Bronchial epithelial cell (primary cell): ENCODE measurements at regions not wholly inside any gene's neighbourhood (a gene's known extent, or its start where the extent isn't known, plus 50 kb on each side); places are given as distances from the start of the nearest gene placed in this dataset.

Experiments used
- DNase-seq: peaks from one replicate; pipeline ENCODE4 v3.0.0-alpha.2; 2010; ENCODE audit warnings: low read depth
- FAIRE-seq: peaks from 2 replicates; lab custom pipeline; 2011; peaks lifted over from hg19 to GRCh38; lab: Jason Lieb, UNC
- H3K27me3 ChIP-seq: 2 replicates; pipeline ENCODE4 v1.5.1; 2011; ENCODE audit warnings: low read length; ENCODE audit not compliant: control insufficient read depth, insufficient read depth
- H3K36me3 ChIP-seq: 2 replicates; pipeline ENCODE4 v1.5.1; 2011; ENCODE audit warnings: low read length; ENCODE audit not compliant: control insufficient read depth, insufficient read depth
- H3K4me3 ChIP-seq: 2 replicates; pipeline ENCODE4 v1.5.1; 2011; ENCODE audit warnings: mild to moderate bottlenecking, low read depth, low read length, control low read depth
- CTCF ChIP-seq: IDR thresholded peaks from 2 replicates; pipeline ENCODE4 v1.5.1; 2011; ENCODE audit warnings: mild to moderate bottlenecking, moderate library complexity, low read length, control low read depth, inconsistent platforms; ENCODE audit not compliant: insufficient read depth, severe bottlenecking

GRCh38 chr3:182323126-182323700, 470.1 kb upstream of the ATP11B start:
- H3K27me3 ChIP-seq = no peaks in the 10 kb centered on the region
- TF ChIP-seq CTCF = no peak
- H3K36me3 ChIP-seq = no peaks in the 10 kb centered on the region
- H3K4me3 ChIP-seq = no peak overlapping the region
- DNase-seq (no peak), FAIRE-seq (no peak)

DNA sequence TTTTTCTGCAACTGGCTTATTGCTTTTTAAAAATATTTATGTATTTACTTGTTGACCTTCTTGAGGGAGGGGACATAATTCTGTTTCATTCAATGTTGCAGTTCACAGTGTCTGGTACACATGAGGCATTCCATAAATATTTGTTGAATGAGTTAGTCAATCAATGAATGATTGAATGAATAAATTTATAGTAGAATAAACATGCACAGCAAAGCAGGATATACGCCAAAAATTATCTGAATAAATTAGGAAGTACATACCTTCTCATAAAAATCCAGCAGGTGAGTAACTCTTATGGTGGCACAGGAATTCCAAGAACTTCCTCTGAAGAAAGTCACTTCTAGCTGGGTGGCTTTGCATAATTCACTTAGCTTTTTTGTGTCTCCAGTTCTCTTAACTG, 469.4 kb upstream of the ATP11B start:
- TF ChIP-seq CTCF = no peak
- H3K36me3 ChIP-seq = no peaks in the 10 kb centered on the region
- no peaks in the 10 kb centered on the region for H3K27me3 ChIP-seq
- H3K4me3 ChIP-seq = no peak overlapping the region
- no peak for FAIRE-seq
- DNase-seq = peak; percentile 23

- DNase-seq (peak; percentile 9), FAIRE-seq (no peak)
- Histone ChIP-seq H3K36me3 (no peaks in the 10 kb centered on the region), H3K27me3 (no peaks in the 10 kb centered on the region), H3K4me3 (no peak overlapping the region)
- TF ChIP-seq CTCF = no peak
Observed at GRCh38 chr3:182325213-182325950, 467.9 kb upstream of the ATP11B start.

DNA sequence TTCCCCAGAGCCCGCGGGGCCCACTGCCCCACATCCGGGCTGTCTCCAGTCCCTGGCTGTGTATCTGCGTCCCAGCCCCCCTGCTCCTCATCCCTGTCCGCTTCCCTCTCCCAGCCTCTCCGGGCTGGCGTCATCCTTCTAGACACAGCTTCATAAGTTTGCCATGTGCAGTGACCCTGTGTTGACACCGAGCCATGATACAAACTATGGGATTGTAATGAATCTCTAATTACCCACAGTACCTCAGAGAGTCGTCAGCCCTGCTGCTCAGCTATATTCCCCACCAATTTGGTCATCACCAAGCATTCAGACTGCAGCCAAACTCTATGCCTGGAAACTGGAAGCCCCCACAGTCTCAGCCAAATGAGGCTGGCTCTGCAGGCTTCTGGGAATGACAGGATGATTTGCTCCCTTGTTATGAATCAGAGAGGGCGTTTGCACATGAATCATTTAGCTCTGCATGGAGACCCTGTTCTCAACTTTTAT, 466.1 kb upstream of the ATP11B start:
- DNase-seq (peak; percentile 26), FAIRE-seq (no peak)
- no peaks in the 10 kb centered on the region for H3K27me3 ChIP-seq
- H3K4me3 ChIP-seq = no peak overlapping the region
- TF ChIP-seq CTCF = no peak
- H3K36me3 ChIP-seq = no peaks in the 10 kb centered on the region

- no peak for TF ChIP-seq CTCF
- FAIRE-seq = no peak
- Histone ChIP-seq H3K4me3 (no peak overlapping the region), H3K36me3 (no peaks in the 10 kb centered on the region), H3K27me3 (no peaks in the 10 kb centered on the region)
- no peak for DNase-seq
Observed at GRCh38 chr3:182330646-182331045, 462.7 kb upstream of the ATP11B start.
